Neural cell (in vitro differentiated cells): ENCODE measurements at regions not wholly inside any gene's neighbourhood (a gene's known extent, or its start where the extent isn't known, plus 50 kb on each side); places are given as distances from the start of the nearest gene placed in this dataset.

Experiments used
- H2AFZ ChIP-seq: fragments of 200-600, 300-800 bp; sonication (generic), shearing (Covaris generic); 2 replicates; pipeline ENCODE4 v1.6.0; 2014; ENCODE audit warnings: low read depth, mild to moderate bottlenecking, antibody characterized with exemption, low read length, moderate library complexity
- H3F3A ChIP-seq: fragments of 200-600 bp; shearing (Covaris generic); 2 replicates; pipeline ENCODE4 v1.6.1; 2016; ENCODE audit warnings: mild to moderate bottlenecking, moderate library complexity, mixed read lengths, antibody characterized with exemption, low read length; ENCODE audit not compliant: insufficient read depth, poor library complexity, severe bottlenecking
- H3K27ac ChIP-seq: fragments of 200-600, 300-800 bp; sonication (generic), shearing (Covaris generic); 2 replicates; pipeline ENCODE4 v1.5.1; 2014; ENCODE audit warnings: mild to moderate bottlenecking, low read length, moderate library complexity
- H3K27me3 ChIP-seq: fragments of 300-800, 200-600 bp; sonication (generic), shearing (Covaris generic); 2 replicates; pipeline ENCODE4 v1.6.0; 2014; ENCODE audit warnings: mild to moderate bottlenecking, low read depth, low read length, moderate library complexity; ENCODE audit not compliant: insufficient read depth
- H3K36me3 ChIP-seq: fragments of 300-800, 200-600 bp; sonication (generic), shearing (Covaris generic); 2 replicates; pipeline ENCODE4 v1.5.1; 2014; ENCODE audit warnings: mild to moderate bottlenecking, antibody characterized with exemption, low read length, moderate library complexity; ENCODE audit not compliant: insufficient read depth
- H3K4me2 ChIP-seq: fragments of 300-800, 200-600 bp; sonication (generic), shearing (Covaris generic); 2 replicates; pipeline ENCODE4 v1.6.0; 2014; ENCODE audit warnings: mild to moderate bottlenecking, low read length
- H3K4me3 ChIP-seq: fragments of 300-800, 200-600 bp; sonication (generic), shearing (Covaris generic); 2 replicates; pipeline ENCODE4 v1.5.1; 2014; ENCODE audit warnings: mild to moderate bottlenecking, low read length, moderate library complexity
- H3K79me2 ChIP-seq: fragments of 200-600 bp; shearing (Covaris generic); replicated peaks from 2 replicates; pipeline ENCODE4 v1.6.0; 2014; ENCODE audit warnings: mild to moderate bottlenecking, low read length, moderate library complexity; ENCODE audit not compliant: insufficient read depth
- H3K9ac ChIP-seq: fragments of 300-800, 200-600 bp; sonication (generic), shearing (Covaris generic); 2 replicates; pipeline ENCODE4 v1.6.1; 2016; ENCODE audit warnings: mild to moderate bottlenecking, low read length, mixed read lengths
- H3K9me2 ChIP-seq: fragments of 200-600 bp; shearing (Covaris generic); 2 replicates; pipeline ENCODE4 v1.6.1; 2016; ENCODE audit warnings: mild to moderate bottlenecking, low read length, mixed read lengths; ENCODE audit not compliant: insufficient read depth
- H3K9me3 ChIP-seq: fragments of 200-600, 300-800 bp; sonication (generic), shearing (Covaris generic); 2 replicates; pipeline ENCODE4 v1.6.1; 2016; ENCODE audit warnings: mild to moderate bottlenecking, mixed run types, low read length, moderate library complexity, mixed read lengths
- H4K20me1 ChIP-seq: fragments of 200-600 bp; shearing (Covaris generic); 2 replicates; pipeline ENCODE4 v1.6.1; 2016; ENCODE audit warnings: mild to moderate bottlenecking, mixed run types; ENCODE audit not compliant: insufficient read depth
- CTCF ChIP-seq: fragments of 450-650 bp; IDR thresholded peaks from 2 replicates; pipeline ENCODE4 v1.5.1; 2014; ENCODE audit warnings: antibody characterized with exemption, mild to moderate bottlenecking, moderate library complexity; ENCODE audit not compliant: poor library complexity, severe bottlenecking
- EP300 ChIP-seq: fragments of 450-650 bp; conservative IDR thresholded peaks from 2 replicates; pipeline ENCODE4 v1.6.1; 2014; ENCODE audit warnings: antibody characterized with exemption, mild to moderate bottlenecking, moderate library complexity; ENCODE audit not compliant: poor library complexity, severe bottlenecking
- EZH2 ChIP-seq: fragments of 200-600, 300-800 bp; shearing (Covaris generic), sonication (generic); IDR thresholded peaks from 2 replicates; pipeline ENCODE4 v1.6.1; 2014; ENCODE audit warnings: antibody characterized with exemption, low read length, borderline replicate concordance, mild to moderate bottlenecking; ENCODE audit not compliant: insufficient read depth, poor library complexity, severe bottlenecking
- MXI1 ChIP-seq: fragments of 450-650 bp; conservative IDR thresholded peaks from 2 replicates; pipeline ENCODE4 v1.6.1; 2014; ENCODE audit warnings: antibody characterized with exemption, mild to moderate bottlenecking; ENCODE audit not compliant: poor library complexity, severe bottlenecking
- POLR2AphosphoS5 ChIP-seq: IDR thresholded peaks from 2 replicates; pipeline ENCODE4 v1.6.1; 2012
- RAD21 ChIP-seq: fragments of 450-650 bp; conservative IDR thresholded peaks from 2 replicates; pipeline ENCODE4 v1.6.1; 2014; ENCODE audit warnings: antibody characterized with exemption, mild to moderate bottlenecking, moderate library complexity
- SMC3 ChIP-seq: fragments of 450-650 bp; conservative IDR thresholded peaks from 2 replicates; pipeline ENCODE4 v1.6.1; 2014; ENCODE audit warnings: antibody characterized with exemption, mild to moderate bottlenecking, moderate library complexity; ENCODE audit not compliant: poor library complexity
- TAF1 ChIP-seq: IDR thresholded peaks from 2 replicates; pipeline ENCODE4 v1.6.1; 2012; ENCODE audit warnings: low read depth
- TF ChIP-seq, protein P1 (sequence below): IDR thresholded peaks from 2 replicates; pipeline ENCODE4 v1.6.1; 2012; ENCODE audit warnings: borderline replicate concordance

DNA sequence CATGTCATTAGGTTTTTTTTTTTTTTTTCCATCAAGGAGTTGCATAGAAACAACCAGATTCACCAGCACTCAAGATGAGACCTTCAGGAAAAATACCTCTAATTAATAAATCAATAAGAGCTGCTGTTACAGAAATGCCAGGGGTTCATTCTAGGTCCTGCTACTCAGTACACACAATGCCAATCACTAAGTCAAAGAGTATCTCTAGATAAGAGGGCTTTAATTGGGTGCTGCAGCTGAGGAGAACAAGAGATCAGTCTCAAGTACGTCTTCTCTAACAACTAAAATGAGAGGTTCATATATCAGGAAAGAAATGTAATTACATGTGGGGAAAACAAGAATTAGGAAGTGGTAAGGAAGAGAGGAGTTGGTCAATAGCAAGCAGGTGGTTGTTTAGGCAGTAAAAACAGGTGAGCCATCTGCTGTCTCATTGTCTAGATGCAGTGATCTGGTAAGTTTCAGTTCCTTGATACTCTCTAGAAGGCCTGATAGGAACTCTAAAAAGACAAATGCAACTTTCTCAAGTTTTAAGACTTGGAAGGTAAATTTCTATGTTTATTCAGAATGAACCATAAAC, 272.9 kb upstream of the ZWINT start:
- H3F3A ChIP-seq: no peaks in the 10 kb centered on the region
- H3K4me2 ChIP-seq: no peak overlapping the region
- H3K79me2 ChIP-seq: no peaks in the 10 kb centered on the region
- H3K9me3 ChIP-seq: no peaks in the 10 kb centered on the region
- H3K9ac ChIP-seq: no peak overlapping the region
- H3K36me3 ChIP-seq: no peaks in the 10 kb centered on the region
- H2AFZ ChIP-seq: no peak overlapping the region
- TF ChIP-seq RAD21: no peak
- TF ChIP-seq SMC3: no peak
- no peak for TF ChIP-seq POLR2AphosphoS5
- TF ChIP-seq EP300: no peak
- TF ChIP-seq, protein P1, sequence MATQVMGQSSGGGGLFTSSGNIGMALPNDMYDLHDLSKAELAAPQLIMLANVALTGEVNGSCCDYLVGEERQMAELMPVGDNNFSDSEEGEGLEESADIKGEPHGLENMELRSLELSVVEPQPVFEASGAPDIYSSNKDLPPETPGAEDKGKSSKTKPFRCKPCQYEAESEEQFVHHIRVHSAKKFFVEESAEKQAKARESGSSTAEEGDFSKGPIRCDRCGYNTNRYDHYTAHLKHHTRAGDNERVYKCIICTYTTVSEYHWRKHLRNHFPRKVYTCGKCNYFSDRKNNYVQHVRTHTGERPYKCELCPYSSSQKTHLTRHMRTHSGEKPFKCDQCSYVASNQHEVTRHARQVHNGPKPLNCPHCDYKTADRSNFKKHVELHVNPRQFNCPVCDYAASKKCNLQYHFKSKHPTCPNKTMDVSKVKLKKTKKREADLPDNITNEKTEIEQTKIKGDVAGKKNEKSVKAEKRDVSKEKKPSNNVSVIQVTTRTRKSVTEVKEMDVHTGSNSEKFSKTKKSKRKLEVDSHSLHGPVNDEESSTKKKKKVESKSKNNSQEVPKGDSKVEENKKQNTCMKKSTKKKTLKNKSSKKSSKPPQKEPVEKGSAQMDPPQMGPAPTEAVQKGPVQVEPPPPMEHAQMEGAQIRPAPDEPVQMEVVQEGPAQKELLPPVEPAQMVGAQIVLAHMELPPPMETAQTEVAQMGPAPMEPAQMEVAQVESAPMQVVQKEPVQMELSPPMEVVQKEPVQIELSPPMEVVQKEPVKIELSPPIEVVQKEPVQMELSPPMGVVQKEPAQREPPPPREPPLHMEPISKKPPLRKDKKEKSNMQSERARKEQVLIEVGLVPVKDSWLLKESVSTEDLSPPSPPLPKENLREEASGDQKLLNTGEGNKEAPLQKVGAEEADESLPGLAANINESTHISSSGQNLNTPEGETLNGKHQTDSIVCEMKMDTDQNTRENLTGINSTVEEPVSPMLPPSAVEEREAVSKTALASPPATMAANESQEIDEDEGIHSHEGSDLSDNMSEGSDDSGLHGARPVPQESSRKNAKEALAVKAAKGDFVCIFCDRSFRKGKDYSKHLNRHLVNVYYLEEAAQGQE: no peak
- TF ChIP-seq EZH2: no peak
- no peak for TF ChIP-seq MXI1
- no peak for TF ChIP-seq CTCF
- TF ChIP-seq TAF1: no peak
- H3K27me3 ChIP-seq: no peaks in the 10 kb centered on the region
- H4K20me1 ChIP-seq: no peaks in the 10 kb centered on the region
- no peak overlapping the region for H3K4me3 ChIP-seq
- no peaks in the 10 kb centered on the region for H3K9me2 ChIP-seq
- no peak overlapping the region for H3K27ac ChIP-seq

GRCh38 chr10:56632537-56632936, 271.5 kb upstream of the ZWINT start:
- no peak overlapping the region for H3K27ac ChIP-seq

More at GRCh38 chr10:56632537-56632936, 271.5 kb upstream of the ZWINT start:
- no peaks in the 10 kb centered on the region for H4K20me1 ChIP-seq
- no peaks in the 10 kb centered on the region for H3F3A ChIP-seq
- no peak overlapping the region for H3K4me2 ChIP-seq
- H3K4me3 ChIP-seq: no peak overlapping the region
- H3K9me3 ChIP-seq: no peaks in the 10 kb centered on the region
- H3K79me2 ChIP-seq: no peaks in the 10 kb centered on the region
- H3K36me3 ChIP-seq: no peaks in the 10 kb centered on the region
- TF ChIP-seq POLR2AphosphoS5: no peak
- TF ChIP-seq CTCF: no peak
- TF ChIP-seq SMC3: no peak
- TF ChIP-seq, protein P1: no peak
- no peaks in the 10 kb centered on the region for H3K9me2 ChIP-seq
- H3K27me3 ChIP-seq: no peaks in the 10 kb centered on the region
- no peak overlapping the region for H2AFZ ChIP-seq
- no peak overlapping the region for H3K9ac ChIP-seq
